Right atrium auricular region (tissue), 2 donors: ENCODE measurements at regions not wholly inside any gene's neighbourhood (a gene's known extent, or its start where the extent isn't known, plus 50 kb on each side); places are given as distances from the start of the nearest gene placed in this dataset.
A peak's percentile ranks its signal among the peaks of the same experiment; 100 is the strongest.

Experiments
- DNase-seq: peaks from one replicate; pipeline ENCODE4 v3.0.0-alpha.2; 2019; ENCODE audit warnings: low spot score
- H3K27ac ChIP-seq, 2 donors: fragments of 200-600 bp; sonication (generic); 1 replicate in 1 of 2; 2 replicates in 1 of 2; pipeline ENCODE4 v1.5.1; 2016 to 2019
- H3K27me3 ChIP-seq, 2 donors: fragments of 200-600 bp; sonication (generic); one replicate each; pipeline versions ENCODE4 v1.5.1 to v1.6.0; 2017 to 2019
- H3K36me3 ChIP-seq: fragments of 200-600 bp; sonication (generic); one replicate; pipeline ENCODE4 v1.5.1; 2016
- H3K4me1 ChIP-seq, 2 donors: fragments of 200-600 bp; sonication (generic); one replicate each; pipeline versions ENCODE4 v1.5.1 to v1.6.0; 2017 to 2019
- H3K4me3 ChIP-seq, 2 donors: fragments of 200-600 bp; sonication (generic); 1 replicate in 1 of 2; 2 replicates in 1 of 2; pipeline ENCODE4 v1.5.1; 2017 to 2019; ENCODE audit warnings: mild to moderate bottlenecking in 1 of 2, moderate library complexity in 1 of 2
- H3K9me3 ChIP-seq, 2 donors: fragments of 200-600 bp; sonication (generic); one replicate each; pipeline ENCODE4 v1.5.1; 2019
- TF ChIP-seq, protein P1 (sequence below), 2 donors: fragments of 200-600 bp; sonication (generic); IDR thresholded peaks; one replicate each; pipeline ENCODE4 v1.5.1; 2019; ENCODE audit warnings: antibody characterized with exemption in 2 of 2

- Histone ChIP-seq H3K36me3 (no peaks in the 10 kb centered on the region), H3K27me3 (no peaks in the 10 kb centered on the region), H3K27ac (peak overlapping the region in 1 of 2 donors; percentile 25), H3K9me3 (peaks cover 0 to 12% of the 10 kb centered on the region in 2 donors), H3K4me1 (peaks cover 0 to 2% of the 10 kb centered on the region in 2 donors), H3K4me3 (no peak overlapping the region)
- DNase-seq = no peak
- TF ChIP-seq, protein P1, sequence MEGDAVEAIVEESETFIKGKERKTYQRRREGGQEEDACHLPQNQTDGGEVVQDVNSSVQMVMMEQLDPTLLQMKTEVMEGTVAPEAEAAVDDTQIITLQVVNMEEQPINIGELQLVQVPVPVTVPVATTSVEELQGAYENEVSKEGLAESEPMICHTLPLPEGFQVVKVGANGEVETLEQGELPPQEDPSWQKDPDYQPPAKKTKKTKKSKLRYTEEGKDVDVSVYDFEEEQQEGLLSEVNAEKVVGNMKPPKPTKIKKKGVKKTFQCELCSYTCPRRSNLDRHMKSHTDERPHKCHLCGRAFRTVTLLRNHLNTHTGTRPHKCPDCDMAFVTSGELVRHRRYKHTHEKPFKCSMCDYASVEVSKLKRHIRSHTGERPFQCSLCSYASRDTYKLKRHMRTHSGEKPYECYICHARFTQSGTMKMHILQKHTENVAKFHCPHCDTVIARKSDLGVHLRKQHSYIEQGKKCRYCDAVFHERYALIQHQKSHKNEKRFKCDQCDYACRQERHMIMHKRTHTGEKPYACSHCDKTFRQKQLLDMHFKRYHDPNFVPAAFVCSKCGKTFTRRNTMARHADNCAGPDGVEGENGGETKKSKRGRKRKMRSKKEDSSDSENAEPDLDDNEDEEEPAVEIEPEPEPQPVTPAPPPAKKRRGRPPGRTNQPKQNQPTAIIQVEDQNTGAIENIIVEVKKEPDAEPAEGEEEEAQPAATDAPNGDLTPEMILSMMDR (IDR thresholded peaks at IDR 0.05) = peak in 1 of 2 donors; percentile 56
These were observed 80.0 kb downstream of the COPS8 start for GRCh38 chr2:237165405-237166276.

- Histone ChIP-seq H3K4me3 (no peak overlapping the region), H3K27me3 (no peaks in the 10 kb centered on the region), H3K36me3 (no peaks in the 10 kb centered on the region), H3K4me1 (no peaks in the 10 kb centered on the region), H3K9me3 (peaks cover 0 to 12% of the 10 kb centered on the region in 2 donors), H3K27ac (no peak overlapping the region)
- TF ChIP-seq, protein P1 (IDR thresholded peaks at IDR 0.05) = no peak
- no peak for DNase-seq
These were observed 81.3 kb downstream of the COPS8 start for GRCh38 chr2:237167038-237167437.

GRCh38 chr2:237167934-237168333 lies 82.2 kb downstream of the COPS8 start:
- H3K36me3 ChIP-seq = no peaks in the 10 kb centered on the region
- H3K4me3 ChIP-seq = no peak overlapping the region
- peaks cover 0 to 12% of the 10 kb centered on the region in 2 donors for H3K9me3 ChIP-seq
- no peak for DNase-seq
- no peak overlapping the region for H3K27ac ChIP-seq
- H3K27me3 ChIP-seq = no peaks in the 10 kb centered on the region
- H3K4me1 ChIP-seq = no peaks in the 10 kb centered on the region
- TF ChIP-seq, protein P1 (IDR thresholded peaks at IDR 0.05) = no peak

- peak overlapping the region in 1 of 2 donors; percentile 63 for H3K27ac ChIP-seq
- TF ChIP-seq, protein P1 (IDR thresholded peaks at IDR 0.05) = no peak
These were observed 84.3 kb downstream of the COPS8 start for GRCh38 chr2:237170020-237170419.

GRCh38 chr2:237171396-237171795 lies 85.7 kb downstream of the COPS8 start:
- DNase-seq = peak; percentile 72
- H3K36me3 ChIP-seq = no peaks in the 10 kb centered on the region
- H3K4me1 ChIP-seq = no peaks in the 10 kb centered on the region
- peak overlapping the region; percentile 49 to 63 for H3K27ac ChIP-seq
- TF ChIP-seq, protein P1 (IDR thresholded peaks at IDR 0.05) = peak in 1 of 2 donors; percentile 29
- no peaks in the 10 kb centered on the region for H3K27me3 ChIP-seq
- H3K9me3 ChIP-seq = peaks cover 0 to 18% of the 10 kb centered on the region in 2 donors
- no peak overlapping the region for H3K4me3 ChIP-seq

More at GRCh38 chr2:237170020-237170419, 84.3 kb downstream of the COPS8 start:
- Histone ChIP-seq H3K36me3 (no peaks in the 10 kb centered on the region), H3K4me1 (no peaks in the 10 kb centered on the region), H3K9me3 (peaks cover 0 to 18% of the 10 kb centered on the region in 2 donors), H3K27me3 (no peaks in the 10 kb centered on the region), H3K4me3 (no peak overlapping the region)
- DNase-seq = no peak
